ENCODE measurements at regions not wholly inside any gene's neighbourhood (a gene's known extent, or its start where the extent isn't known, plus 50 kb on each side); places are given as distances from the start of the nearest gene placed in this dataset.

DNA sequence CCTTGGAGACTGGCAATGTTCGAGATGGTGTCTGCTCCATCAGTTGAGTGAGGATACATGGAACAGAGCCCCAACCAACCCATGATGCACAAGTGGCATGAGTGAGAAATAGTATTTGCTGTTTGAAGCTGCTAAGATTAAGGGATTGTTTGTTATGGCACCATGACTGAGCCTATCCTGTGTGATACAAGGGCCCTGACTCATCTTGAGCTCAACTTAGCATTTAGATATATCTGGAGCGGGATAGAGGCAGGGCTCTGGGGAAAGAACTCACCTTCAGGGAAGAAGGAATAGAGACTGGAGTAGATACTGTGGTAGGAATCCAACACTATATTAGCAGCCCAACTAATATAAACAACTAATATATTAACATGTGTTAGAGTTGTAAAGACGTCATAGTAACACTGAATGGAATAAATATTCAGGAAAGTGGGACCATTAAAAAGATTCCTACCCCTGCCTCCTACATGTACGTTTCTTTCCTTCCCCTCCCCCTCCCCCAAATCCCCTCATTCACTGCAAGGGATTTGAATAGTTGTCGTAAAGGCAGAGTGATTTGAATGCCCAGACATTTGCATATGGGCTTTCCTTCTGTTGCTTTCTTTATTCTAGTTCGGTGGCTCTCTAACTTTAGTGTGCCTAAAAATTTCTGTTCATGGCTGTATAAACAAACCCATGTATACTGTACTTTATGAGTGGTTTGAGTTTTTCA is 106.6 kb upstream of the POU3F1 start:
- TF ChIP-seq, protein P1, sequence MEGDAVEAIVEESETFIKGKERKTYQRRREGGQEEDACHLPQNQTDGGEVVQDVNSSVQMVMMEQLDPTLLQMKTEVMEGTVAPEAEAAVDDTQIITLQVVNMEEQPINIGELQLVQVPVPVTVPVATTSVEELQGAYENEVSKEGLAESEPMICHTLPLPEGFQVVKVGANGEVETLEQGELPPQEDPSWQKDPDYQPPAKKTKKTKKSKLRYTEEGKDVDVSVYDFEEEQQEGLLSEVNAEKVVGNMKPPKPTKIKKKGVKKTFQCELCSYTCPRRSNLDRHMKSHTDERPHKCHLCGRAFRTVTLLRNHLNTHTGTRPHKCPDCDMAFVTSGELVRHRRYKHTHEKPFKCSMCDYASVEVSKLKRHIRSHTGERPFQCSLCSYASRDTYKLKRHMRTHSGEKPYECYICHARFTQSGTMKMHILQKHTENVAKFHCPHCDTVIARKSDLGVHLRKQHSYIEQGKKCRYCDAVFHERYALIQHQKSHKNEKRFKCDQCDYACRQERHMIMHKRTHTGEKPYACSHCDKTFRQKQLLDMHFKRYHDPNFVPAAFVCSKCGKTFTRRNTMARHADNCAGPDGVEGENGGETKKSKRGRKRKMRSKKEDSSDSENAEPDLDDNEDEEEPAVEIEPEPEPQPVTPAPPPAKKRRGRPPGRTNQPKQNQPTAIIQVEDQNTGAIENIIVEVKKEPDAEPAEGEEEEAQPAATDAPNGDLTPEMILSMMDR (IDR thresholded peaks at IDR 0.05): no peak
- TF ChIP-seq POLR2A (IDR thresholded peaks at IDR 0.05) (no peak), POLR2AphosphoS5 (IDR thresholded peaks at IDR 0.05; ENCODE audit: insufficient read depth in 1 of 2, low read depth in 1 of 2) (no peak)

All from vagina (tissue), 2 donors.